ENCODE measurements at regions not wholly inside any gene's neighbourhood (a gene's known extent, or its start where the extent isn't known, plus 50 kb on each side); places are given as distances from the start of the nearest gene placed in this dataset.

- TF ChIP-seq CTCF (conservative IDR thresholded peaks at IDR 0.05; ENCODE audit: low read depth, low read length): no peak
- no peak overlapping the region for H3K4me3 ChIP-seq (ENCODE audit: low read depth, low read length)
- no peak for DNase-seq (ENCODE audit: low read depth)
These were observed 117.3 kb upstream of the SFRP2 start for GRCh38 chr4:153906231-153906630.

DNA sequence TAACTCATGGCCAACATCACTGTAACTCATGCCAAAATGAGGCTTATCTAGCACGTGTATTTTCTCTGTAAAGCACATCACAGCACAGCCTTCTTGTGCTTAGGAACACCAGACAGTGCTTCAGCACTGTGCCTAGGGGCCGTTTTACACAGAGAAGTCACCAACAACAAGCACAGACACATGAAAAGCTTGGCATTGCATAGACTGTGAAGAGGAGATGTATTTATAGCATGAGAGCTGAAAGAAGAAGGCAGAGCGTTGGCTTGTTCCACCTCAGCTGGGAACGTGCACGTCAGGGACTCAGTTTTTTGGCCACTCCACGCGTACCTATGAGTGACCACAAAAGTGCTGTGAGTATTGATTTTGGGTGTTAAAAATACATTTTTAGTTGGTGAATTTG lies 116.3 kb upstream of the SFRP2 start:
- TF ChIP-seq CTCF (conservative IDR thresholded peaks at IDR 0.05; ENCODE audit: low read depth, low read length): no peak
- no peak for DNase-seq (ENCODE audit: low read depth)
- H3K4me3 ChIP-seq (ENCODE audit: low read depth, low read length): no peak overlapping the region

DNA sequence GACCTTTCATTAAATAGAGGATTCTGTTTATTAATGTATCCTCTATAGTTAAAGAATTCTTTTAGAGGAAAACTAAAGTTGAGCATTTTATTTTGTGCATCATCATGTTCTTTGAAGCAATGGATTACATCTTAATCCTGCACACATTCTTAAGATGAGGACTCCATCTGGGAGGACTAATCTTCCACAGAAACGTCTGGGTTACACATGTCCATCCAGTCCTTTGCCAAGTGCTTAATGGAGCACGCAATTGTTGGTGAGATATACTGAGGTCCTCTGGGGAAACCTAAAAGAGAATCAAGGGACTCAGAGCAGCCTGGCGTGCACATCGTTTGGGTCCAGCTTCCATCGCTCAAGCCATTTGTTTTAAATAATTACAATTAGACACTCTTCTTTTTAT lies 115.1 kb upstream of the SFRP2 start:
- DNase-seq (ENCODE audit: low read depth): no peak
- no peak for TF ChIP-seq CTCF (conservative IDR thresholded peaks at IDR 0.05; ENCODE audit: low read depth, low read length)
- H3K4me3 ChIP-seq (ENCODE audit: low read depth, low read length): no peak overlapping the region

GRCh38 chr4:153901220-153901619 lies 112.3 kb upstream of the SFRP2 start:
- no peak for DNase-seq (ENCODE audit: low read depth)
- no peak overlapping the region for H3K4me3 ChIP-seq (ENCODE audit: low read depth, low read length)
- TF ChIP-seq CTCF (conservative IDR thresholded peaks at IDR 0.05; ENCODE audit: low read depth, low read length): no peak

GRCh38 chr4:153900426-153900825 lies 111.5 kb upstream of the SFRP2 start:
- H3K4me3 ChIP-seq (ENCODE audit: low read depth, low read length): no peak overlapping the region
- DNase-seq (ENCODE audit: low read depth): no peak
- no peak for TF ChIP-seq CTCF (conservative IDR thresholded peaks at IDR 0.05; ENCODE audit: low read depth, low read length)

DNA sequence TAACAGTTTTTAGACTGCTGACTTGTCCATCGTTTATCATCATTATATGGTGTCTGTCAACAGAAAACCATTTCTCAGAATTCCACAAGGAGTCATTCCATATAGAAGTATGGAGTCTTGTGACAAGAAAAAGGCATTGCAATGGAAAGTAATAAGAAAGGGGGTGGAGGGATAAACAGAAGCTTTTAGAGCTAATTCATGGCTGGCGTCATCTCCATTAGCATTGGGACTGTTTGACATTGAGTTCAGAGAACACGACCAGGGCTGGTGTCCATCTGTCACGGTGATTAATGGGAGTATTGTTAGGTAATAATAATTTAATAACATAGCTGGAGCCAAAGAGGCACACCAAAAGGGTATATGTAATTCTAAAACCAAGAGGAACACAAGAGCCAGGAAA lies 101.9 kb upstream of the SFRP2 start:
- no peak overlapping the region for H3K4me3 ChIP-seq (ENCODE audit: low read depth, low read length)
- DNase-seq (ENCODE audit: low read depth): no peak
- no peak for TF ChIP-seq CTCF (conservative IDR thresholded peaks at IDR 0.05; ENCODE audit: low read depth, low read length)

GRCh38 chr4:153887217-153887616 lies 98.3 kb upstream of the SFRP2 start:
- no peak for DNase-seq (ENCODE audit: low read depth)
- H3K4me3 ChIP-seq (ENCODE audit: low read depth, low read length): no peak overlapping the region
- no peak for TF ChIP-seq CTCF (conservative IDR thresholded peaks at IDR 0.05; ENCODE audit: low read depth, low read length)

All from choroid plexus epithelial cell (primary cell).